ENCODE measurements at regions not wholly inside any gene's neighbourhood (a gene's known extent, or its start where the extent isn't known, plus 50 kb on each side); places are given as distances from the start of the nearest gene placed in this dataset.
A peak's percentile ranks its signal among the peaks of the same experiment; 100 is the strongest.

DNA sequence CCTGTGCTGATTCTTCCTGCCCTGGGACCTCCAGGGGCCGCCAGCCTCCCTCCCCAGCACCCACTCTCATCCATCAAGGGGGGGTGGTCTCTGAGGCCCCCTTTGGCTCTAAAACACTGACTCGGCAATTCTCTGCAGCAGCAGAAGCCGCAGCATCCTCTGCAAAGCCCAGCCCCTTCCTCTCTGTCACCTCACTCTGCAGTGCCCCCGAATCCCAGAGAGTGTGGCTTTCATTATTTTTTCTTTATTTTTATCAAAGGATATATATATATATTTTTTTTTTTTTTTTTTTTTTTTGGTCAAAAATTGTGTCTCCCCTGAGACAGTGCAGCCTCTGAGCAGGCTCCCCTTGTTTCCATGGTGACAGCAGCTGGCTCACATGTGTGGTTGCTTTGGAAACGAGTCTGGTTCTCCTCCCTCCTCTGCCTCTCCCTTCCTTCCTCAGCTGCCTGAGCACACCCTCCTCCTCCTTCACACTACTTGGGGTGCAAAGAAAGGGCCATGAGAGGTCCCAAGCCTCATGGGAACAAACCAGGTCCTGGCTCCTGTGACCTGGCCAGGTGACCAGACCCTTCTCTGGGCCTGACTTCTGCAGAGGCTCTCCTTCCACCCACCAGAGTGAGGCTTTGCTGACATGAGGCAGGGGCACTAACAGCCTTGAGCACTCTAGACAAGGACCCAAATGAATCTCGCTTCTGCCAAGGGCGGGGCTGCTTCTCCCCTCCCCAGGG, 100.5 kb downstream of the LRRC74A start:
- no peaks in the 10 kb centered on the region for H3K9me3 ChIP-seq (ENCODE audit: control insufficient read depth, low read length)
- H3K4me1 ChIP-seq (ENCODE audit: control insufficient read depth, insufficient read depth, low read length) = peaks cover 35% of the 10 kb centered on the region
- 61 to 70% methylated on average over 6 of the region's 7 CpGs for WGBS, 2 experiments
- H3K27ac ChIP-seq (ENCODE audit: insufficient read depth, low read depth, low read length, poor library complexity, severe bottlenecking) = peak overlapping the region; percentile 39
- no peaks in the 10 kb centered on the region for H3K27me3 ChIP-seq (ENCODE audit: control insufficient read depth, insufficient read depth, low read length, poor library complexity, severe bottlenecking)
- no peaks in the 10 kb centered on the region for H3K36me3 ChIP-seq (ENCODE audit: control insufficient read depth, insufficient read depth, low read length)
- no peak overlapping the region for H3K4me3 ChIP-seq (ENCODE audit: insufficient read depth, low read depth, low read length)

DNA sequence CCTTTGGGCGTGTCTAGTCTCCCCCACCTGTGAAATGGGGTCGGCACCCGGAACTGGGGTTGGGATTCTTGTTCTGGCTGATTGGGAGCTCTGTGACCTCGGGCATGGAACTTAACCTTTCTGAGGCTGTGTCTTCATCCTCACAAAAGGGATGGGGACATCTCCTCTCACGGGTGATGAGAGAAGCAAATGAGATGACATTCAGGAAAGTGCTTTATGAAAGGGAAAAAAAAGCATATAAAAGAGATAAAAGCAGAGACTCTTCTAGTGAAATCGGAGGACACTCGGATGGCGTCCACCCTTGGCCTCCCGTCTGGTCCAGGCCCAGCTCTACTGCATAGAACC, 98.9 kb downstream of the LRRC74A start:
- no peaks in the 10 kb centered on the region for H3K9me3 ChIP-seq (ENCODE audit: control insufficient read depth, low read length)
- no peaks in the 10 kb centered on the region for H3K27me3 ChIP-seq (ENCODE audit: control insufficient read depth, insufficient read depth, low read length, poor library complexity, severe bottlenecking)
- no peaks in the 10 kb centered on the region for H3K36me3 ChIP-seq (ENCODE audit: control insufficient read depth, insufficient read depth, low read length)
- no peak overlapping the region for H3K27ac ChIP-seq (ENCODE audit: insufficient read depth, low read depth, low read length, poor library complexity, severe bottlenecking)
- peaks cover 46% of the 10 kb centered on the region for H3K4me1 ChIP-seq (ENCODE audit: control insufficient read depth, insufficient read depth, low read length)
- whole genome bisulfite sequencing, 2 experiments = 55 to 67% methylated on average over 9 of the region's 9 CpGs
- no peak overlapping the region for H3K4me3 ChIP-seq (ENCODE audit: insufficient read depth, low read depth, low read length)

DNA sequence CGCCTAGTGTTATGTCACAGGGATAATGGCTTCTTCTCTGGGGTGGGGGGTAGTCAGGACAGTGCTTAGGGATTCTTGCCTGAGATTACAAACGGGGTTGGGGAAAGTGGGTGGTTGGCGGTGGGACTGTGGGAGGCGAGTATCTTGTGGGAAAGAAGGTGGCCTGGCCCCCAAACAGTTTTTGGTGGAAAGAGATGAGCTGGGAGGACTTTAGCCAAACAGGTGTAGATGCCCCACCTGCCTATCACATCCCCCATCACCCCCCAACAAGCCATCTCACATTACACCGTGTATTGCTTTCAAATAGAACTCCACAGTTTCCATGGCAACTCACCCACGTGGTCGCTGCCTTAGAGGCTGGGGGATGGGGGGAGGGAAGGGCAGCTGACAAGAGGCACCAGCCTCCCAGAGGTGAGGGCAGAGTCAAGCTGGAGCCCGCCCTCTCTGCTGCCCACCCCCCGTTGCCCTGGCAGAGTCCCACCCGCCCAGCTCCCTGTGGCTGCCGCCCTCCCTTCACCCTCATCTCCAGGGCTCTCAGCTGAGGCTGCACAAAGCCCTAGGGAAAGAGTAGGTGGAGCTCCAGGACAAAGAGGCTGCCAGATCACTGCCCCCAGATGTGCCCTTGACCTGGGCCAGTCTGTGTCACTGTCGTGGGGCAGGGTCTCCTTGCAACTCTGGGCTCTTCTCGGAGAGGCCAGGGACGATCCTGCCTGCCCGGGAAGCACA, 98.3 kb downstream of the LRRC74A start:
- H3K4me1 ChIP-seq (ENCODE audit: control insufficient read depth, insufficient read depth, low read length) = peaks cover 51% of the 10 kb centered on the region
- no peaks in the 10 kb centered on the region for H3K27me3 ChIP-seq (ENCODE audit: control insufficient read depth, insufficient read depth, low read length, poor library complexity, severe bottlenecking)
- H3K4me3 ChIP-seq (ENCODE audit: insufficient read depth, low read depth, low read length) = peak overlapping the region; percentile 7
- no peaks in the 10 kb centered on the region for H3K9me3 ChIP-seq (ENCODE audit: control insufficient read depth, low read length)
- 11 to 13% methylated on average over 13 to 15 of the region's 15 CpGs for WGBS, 2 experiments
- H3K36me3 ChIP-seq (ENCODE audit: control insufficient read depth, insufficient read depth, low read length) = no peaks in the 10 kb centered on the region
- H3K27ac ChIP-seq (ENCODE audit: insufficient read depth, low read depth, low read length, poor library complexity, severe bottlenecking) = no peak overlapping the region

DNA sequence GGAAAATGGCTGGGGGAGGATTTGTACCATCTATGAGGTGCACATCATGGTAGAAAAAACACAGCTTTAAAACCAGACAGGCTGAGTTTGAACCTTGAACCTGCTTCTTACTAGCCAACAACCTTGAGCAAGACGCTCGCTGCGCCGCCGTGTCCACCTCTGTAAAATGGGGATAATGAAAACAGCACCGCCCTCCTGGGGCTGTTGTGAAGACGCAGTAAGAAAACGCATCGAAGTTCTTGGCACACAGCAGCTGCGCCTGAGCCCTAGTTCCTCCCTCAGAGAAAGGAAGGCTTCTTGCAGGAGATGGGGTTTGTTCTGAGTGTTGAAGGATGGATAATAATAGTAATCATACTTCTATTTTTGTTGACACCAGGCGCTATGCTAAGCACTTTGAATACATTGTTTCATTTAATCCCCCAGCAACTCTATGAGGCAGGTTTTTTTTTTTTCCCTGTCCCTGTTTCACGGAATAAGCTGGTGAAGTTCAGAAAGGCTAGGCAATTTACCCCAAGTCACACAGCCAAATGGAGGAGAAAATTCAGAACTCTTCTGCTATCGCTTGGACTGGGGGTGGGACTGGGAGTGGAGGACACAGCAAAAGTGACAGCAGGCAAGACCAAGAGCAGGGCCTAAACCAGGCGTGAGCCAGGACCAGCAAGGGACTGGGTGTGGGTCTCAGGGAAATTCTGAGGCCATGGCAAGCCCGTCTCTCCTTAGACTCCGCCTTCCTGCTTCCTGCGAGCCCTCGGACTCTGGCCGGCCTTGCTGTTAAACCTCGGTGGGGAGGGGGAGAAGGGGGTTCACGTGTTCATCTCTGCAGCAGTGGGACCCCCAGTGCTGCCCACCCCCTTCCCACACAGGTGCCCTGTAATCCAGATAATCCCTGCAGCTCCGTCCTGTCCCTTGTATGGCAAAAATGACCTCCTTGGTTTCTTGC, 97.5 kb downstream of the LRRC74A start:
- Histone ChIP-seq H3K4me1 (ENCODE audit: control insufficient read depth, insufficient read depth, low read length) (peaks cover 60% of the 10 kb centered on the region), H3K27me3 (ENCODE audit: control insufficient read depth, insufficient read depth, low read length, poor library complexity, severe bottlenecking) (no peaks in the 10 kb centered on the region), H3K36me3 (ENCODE audit: control insufficient read depth, insufficient read depth, low read length) (no peaks in the 10 kb centered on the region), H3K27ac (ENCODE audit: insufficient read depth, low read depth, low read length, poor library complexity, severe bottlenecking) (no peak overlapping the region), H3K9me3 (ENCODE audit: control insufficient read depth, low read length) (no peaks in the 10 kb centered on the region), H3K4me3 (ENCODE audit: insufficient read depth, low read depth, low read length) (peak overlapping the region; percentile 7)
- 54 to 57% methylated on average over 22 of the region's 22 CpGs for WGBS, 2 experiments

DNA sequence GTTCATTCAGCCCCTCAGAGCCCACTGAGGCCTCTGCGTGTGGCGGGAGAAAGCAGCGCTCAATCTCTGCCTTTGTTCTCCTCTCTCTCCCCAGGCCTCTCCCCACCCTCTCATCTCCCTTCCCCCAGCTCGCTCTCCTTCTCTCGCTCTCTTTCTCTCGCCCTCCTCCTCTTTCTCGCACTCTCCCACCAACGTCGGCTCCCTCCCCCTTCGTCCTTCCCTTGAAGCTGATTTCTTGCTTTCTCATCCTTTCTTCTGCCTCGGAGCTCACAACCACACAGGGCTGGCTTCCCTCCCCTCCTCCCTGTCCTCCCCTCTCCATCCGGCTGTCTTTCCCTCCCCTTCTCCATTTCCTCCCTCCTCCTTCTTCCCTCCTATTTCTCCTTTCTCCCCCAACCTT, 96.4 kb downstream of the LRRC74A start:
- H3K4me3 ChIP-seq (ENCODE audit: insufficient read depth, low read depth, low read length) = no peak overlapping the region
- WGBS, 2 experiments = 35 to 40% methylated on average over 11 of the region's 12 CpGs
- no peaks in the 10 kb centered on the region for H3K36me3 ChIP-seq (ENCODE audit: control insufficient read depth, insufficient read depth, low read length)
- no peaks in the 10 kb centered on the region for H3K9me3 ChIP-seq (ENCODE audit: control insufficient read depth, low read length)
- H3K27ac ChIP-seq (ENCODE audit: insufficient read depth, low read depth, low read length, poor library complexity, severe bottlenecking) = no peak overlapping the region
- no peaks in the 10 kb centered on the region for H3K27me3 ChIP-seq (ENCODE audit: control insufficient read depth, insufficient read depth, low read length, poor library complexity, severe bottlenecking)
- peaks cover 71% of the 10 kb centered on the region for H3K4me1 ChIP-seq (ENCODE audit: control insufficient read depth, insufficient read depth, low read length)

DNA sequence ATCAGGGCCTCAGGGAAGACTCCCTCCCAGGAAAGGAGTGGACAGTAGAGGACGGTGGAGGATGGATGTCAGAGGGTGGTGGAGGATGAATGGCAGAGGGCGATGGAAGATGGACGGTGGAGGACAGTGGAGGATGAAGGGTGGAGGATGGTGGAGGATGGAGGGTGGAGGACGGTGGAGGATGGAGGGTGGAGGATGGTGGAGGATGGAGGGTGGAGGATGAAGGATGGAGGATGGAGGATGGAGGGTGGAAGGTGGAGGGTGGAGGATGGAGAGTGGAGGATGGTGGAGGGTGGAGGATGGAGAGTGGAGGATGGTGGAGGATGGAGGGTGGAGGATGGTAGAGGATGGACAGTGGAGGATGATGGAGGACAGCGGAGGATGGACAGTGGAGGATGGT, 95.9 kb downstream of the LRRC74A start:
- 86 to 88% methylated on average over 5 of the region's 5 CpGs for WGBS, 2 experiments
- Histone ChIP-seq H3K27me3 (ENCODE audit: control insufficient read depth, insufficient read depth, low read length, poor library complexity, severe bottlenecking) (no peaks in the 10 kb centered on the region), H3K27ac (ENCODE audit: insufficient read depth, low read depth, low read length, poor library complexity, severe bottlenecking) (no peak overlapping the region), H3K9me3 (ENCODE audit: control insufficient read depth, low read length) (no peaks in the 10 kb centered on the region), H3K4me1 (ENCODE audit: control insufficient read depth, insufficient read depth, low read length) (peaks cover 73% of the 10 kb centered on the region), H3K4me3 (ENCODE audit: insufficient read depth, low read depth, low read length) (no peak overlapping the region), H3K36me3 (ENCODE audit: control insufficient read depth, insufficient read depth, low read length) (no peaks in the 10 kb centered on the region)

DNA sequence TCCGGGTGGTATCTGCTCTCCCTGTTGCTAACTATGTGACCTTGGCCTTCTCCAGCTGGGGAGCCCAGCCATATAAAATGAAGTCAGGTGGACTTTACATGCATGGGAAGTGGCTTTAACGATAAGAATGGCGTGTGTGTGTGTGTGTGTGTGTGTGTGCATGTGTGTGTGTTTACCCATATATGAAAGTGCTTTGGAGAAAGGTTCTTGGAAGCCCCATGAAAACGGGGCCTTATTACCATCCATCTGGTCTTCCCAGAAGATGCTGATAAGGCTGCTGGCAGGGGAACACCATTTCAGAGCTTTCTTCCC, 94.8 kb downstream of the LRRC74A start:
- Histone ChIP-seq H3K4me3 (ENCODE audit: insufficient read depth, low read depth, low read length) (no peak overlapping the region), H3K27ac (ENCODE audit: insufficient read depth, low read depth, low read length, poor library complexity, severe bottlenecking) (no peak overlapping the region), H3K9me3 (ENCODE audit: control insufficient read depth, low read length) (no peaks in the 10 kb centered on the region)

DNA sequence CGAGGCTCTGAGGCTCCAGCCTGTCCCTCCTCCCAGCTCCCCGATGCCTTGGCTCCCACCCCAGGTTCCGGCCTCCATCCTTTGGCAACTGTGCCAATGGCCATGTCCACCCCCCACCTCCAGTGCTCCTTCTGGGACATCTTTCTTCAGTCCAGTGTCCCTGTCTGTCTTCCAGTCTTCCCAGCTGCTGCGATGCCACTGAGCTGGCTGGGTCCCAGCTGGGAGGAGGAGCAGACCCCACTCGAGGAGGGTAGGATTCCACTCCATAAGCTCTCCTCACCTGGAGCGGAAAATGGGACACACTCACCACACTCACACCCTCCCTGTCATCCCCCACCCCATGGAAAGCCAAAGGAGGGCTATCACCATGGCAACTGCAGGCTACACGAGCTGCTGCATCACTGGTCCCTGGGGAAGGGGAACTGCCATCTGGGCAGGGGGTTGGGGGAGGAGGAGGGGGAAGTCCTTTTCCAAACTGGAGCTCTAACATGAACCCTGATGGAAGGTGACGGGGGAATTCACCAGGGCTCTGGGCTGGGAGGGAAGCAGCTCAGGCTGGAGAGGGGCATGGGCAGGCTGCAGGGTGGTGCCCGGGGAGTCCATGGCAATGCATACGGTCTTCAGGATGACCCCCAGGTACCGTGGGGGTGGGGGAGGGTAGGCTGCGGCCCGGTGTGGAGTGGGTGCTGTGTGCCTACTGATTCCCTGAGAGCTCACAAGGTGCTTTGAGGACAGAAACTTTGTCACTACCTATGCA, 94.3 kb downstream of the LRRC74A start:
- H3K4me3 ChIP-seq (ENCODE audit: insufficient read depth, low read depth, low read length) = no peak overlapping the region
- WGBS, 2 experiments = 59 to 61% methylated on average over 13 of the region's 13 CpGs
- H3K27me3 ChIP-seq (ENCODE audit: control insufficient read depth, insufficient read depth, low read length, poor library complexity, severe bottlenecking) = no peaks in the 10 kb centered on the region
- peak overlapping the region; percentile 70 for H3K27ac ChIP-seq (ENCODE audit: insufficient read depth, low read depth, low read length, poor library complexity, severe bottlenecking)
- no peaks in the 10 kb centered on the region for H3K36me3 ChIP-seq (ENCODE audit: control insufficient read depth, insufficient read depth, low read length)
- peaks cover 69% of the 10 kb centered on the region for H3K4me1 ChIP-seq (ENCODE audit: control insufficient read depth, insufficient read depth, low read length)
- H3K9me3 ChIP-seq (ENCODE audit: control insufficient read depth, low read length) = no peaks in the 10 kb centered on the region

More for the DNA sequence above, 94.8 kb downstream of the LRRC74A start:
- peaks cover 69% of the 10 kb centered on the region for H3K4me1 ChIP-seq (ENCODE audit: control insufficient read depth, insufficient read depth, low read length)
- H3K36me3 ChIP-seq (ENCODE audit: control insufficient read depth, insufficient read depth, low read length) = no peaks in the 10 kb centered on the region
- no peaks in the 10 kb centered on the region for H3K27me3 ChIP-seq (ENCODE audit: control insufficient read depth, insufficient read depth, low read length, poor library complexity, severe bottlenecking)
- WGBS, 2 experiments = 84 to 90% methylated on average over 4 of the region's 4 CpGs

DNA sequence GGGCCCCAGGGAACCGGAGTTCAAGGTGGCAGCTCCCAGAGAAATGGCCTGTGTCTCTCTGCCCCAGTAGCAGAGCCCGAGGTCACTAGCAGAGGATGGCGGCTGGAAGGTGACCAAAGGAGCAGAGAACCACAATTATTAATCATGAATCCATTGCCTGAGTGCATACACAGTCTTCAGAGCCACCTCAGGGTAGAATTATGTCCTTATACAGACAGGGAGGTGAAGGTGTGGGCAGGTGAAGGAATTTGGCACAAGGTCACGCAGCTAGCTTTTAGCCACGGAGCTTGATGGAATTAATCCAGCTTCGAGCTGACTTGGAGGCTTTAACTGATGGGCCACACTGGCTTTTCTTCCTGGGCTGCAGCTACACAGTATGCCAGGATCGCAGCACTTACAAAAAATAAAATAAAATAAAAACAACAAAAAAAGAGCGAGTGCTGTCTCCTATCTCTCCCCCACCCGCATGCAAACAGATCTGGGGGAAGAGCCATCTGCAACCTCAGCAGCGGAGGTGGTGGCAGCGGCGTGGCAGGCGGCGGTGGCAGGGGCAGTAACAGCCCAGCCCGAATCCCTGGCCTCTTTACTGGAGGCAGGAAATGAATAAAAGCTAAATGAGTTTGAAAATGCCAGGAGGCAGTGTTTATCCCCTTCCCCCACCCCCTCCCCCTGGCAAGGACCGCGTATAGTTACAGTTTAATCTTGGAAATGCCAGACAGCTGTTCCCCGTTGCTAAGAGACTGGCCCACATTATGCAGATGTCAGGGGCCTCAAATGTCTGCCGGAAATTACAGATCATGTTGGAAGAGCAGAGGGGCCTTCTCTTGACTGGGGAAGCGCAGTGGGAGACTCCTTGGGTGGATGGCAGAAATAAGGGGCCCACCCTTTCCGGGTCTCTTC, 93.5 kb downstream of the LRRC74A start:
- H3K36me3 ChIP-seq (ENCODE audit: control insufficient read depth, insufficient read depth, low read length) = no peaks in the 10 kb centered on the region

More for the DNA sequence above, 93.5 kb downstream of the LRRC74A start:
- 51 to 54% methylated on average over 21 of the region's 21 CpGs for WGBS, 2 experiments
- H3K4me1 ChIP-seq (ENCODE audit: control insufficient read depth, insufficient read depth, low read length) = peaks cover 65% of the 10 kb centered on the region
- H3K4me3 ChIP-seq (ENCODE audit: insufficient read depth, low read depth, low read length) = no peak overlapping the region
- no peaks in the 10 kb centered on the region for H3K9me3 ChIP-seq (ENCODE audit: control insufficient read depth, low read length)
- no peaks in the 10 kb centered on the region for H3K27me3 ChIP-seq (ENCODE audit: control insufficient read depth, insufficient read depth, low read length, poor library complexity, severe bottlenecking)
- peak overlapping the region; percentile 70 for H3K27ac ChIP-seq (ENCODE audit: insufficient read depth, low read depth, low read length, poor library complexity, severe bottlenecking)

Measured in ectodermal cell (in vitro differentiated cells).